ENCODE measurements at regions not wholly inside any gene's neighbourhood (a gene's known extent, or its start where the extent isn't known, plus 50 kb on each side); places are given as distances from the start of the nearest gene placed in this dataset.

DNA sequence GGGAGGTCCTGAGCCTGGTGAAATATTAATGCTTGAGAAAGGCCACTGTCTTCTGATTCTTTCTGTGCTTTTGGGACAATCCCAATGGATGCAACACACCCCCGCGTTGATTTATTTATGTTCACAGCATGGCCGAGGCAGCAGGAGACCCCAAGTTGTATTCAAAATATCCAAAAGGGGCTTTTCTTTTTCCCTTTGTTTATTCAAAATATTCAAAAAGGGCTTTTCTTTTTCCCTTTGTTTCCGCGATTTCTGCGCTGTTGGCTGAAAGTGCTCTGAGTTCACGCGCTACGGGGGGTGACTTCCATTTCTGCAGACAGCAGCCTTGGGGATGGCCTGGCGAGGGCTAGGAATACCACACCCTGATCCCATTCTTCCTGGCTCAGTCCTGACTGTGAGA, 59.5 kb upstream of the PPP2R3B start:
- Histone ChIP-seq H3K18ac (ENCODE audit: extremely low read depth, low read length) (no peak overlapping the region), H3K27me3 (replicated peaks in 1 of 4; ENCODE audit: control insufficient read depth in 3 of 4, extremely low read depth in 1 of 4, insufficient read depth in 3 of 4, low read length in 3 of 4) (peaks cover 0 to 11% (median 3%) of the 10 kb centered on the region in 4 experiments; a peak in 3 of 7 replicates), H4K5ac (ENCODE audit: insufficient read length, low read depth, low read length) (no peak overlapping the region), H3K56ac (replicated peaks; ENCODE audit: insufficient read length, low read depth, low read length) (no peak overlapping the region), H3K14ac (ENCODE audit: insufficient read length) (no peak overlapping the region), H2BK20ac (ENCODE audit: low read length) (no peak overlapping the region), H4K91ac (replicated peaks; ENCODE audit: insufficient read length, low read length) (no peak overlapping the region), H2BK120ac (replicated peaks; ENCODE audit: low read depth, low read length) (no peak overlapping the region), H3K27ac (ENCODE audit: low read depth, low read length) (no peak overlapping the region), H3K4me2 (ENCODE audit: insufficient read depth in 1 of 2, low read depth in 2 of 2, low read length in 2 of 2) (peak overlapping the region; percentile 42), H3K23ac (ENCODE audit: insufficient read length) (no peak overlapping the region), H2BK12ac (ENCODE audit: low read depth, low read length) (0 out of 2 replicates have a peak overlapping the region, but pooled peaks have one; percentile 9), H4K20me1 (replicated peaks in 1 of 2; ENCODE audit: control insufficient read depth in 1 of 2, insufficient read depth in 2 of 2, low read length in 2 of 2) (no peaks in the 10 kb centered on the region), H3K23me2 (ENCODE audit: low read depth, low read length) (no peaks in the 10 kb centered on the region), H2BK15ac (ENCODE audit: low read length) (no peak overlapping the region), H3K4me1 (replicated peaks in 1 of 4; ENCODE audit: control insufficient read depth in 3 of 4, insufficient read depth in 4 of 4, low read length in 3 of 4) (peaks cover 2 to 9% (median 5%) of the 10 kb centered on the region in 4 experiments), H3K9ac (replicated peaks in 1 of 4; ENCODE audit: extremely low read depth in 1 of 4, low read depth in 3 of 4, low read length in 3 of 4) (no peak overlapping the region), H3K36me3 (ENCODE audit: control insufficient read depth in 2 of 4, insufficient read depth in 4 of 4, low read length in 3 of 4) (no peaks in the 10 kb centered on the region), H3K79me2 (ENCODE audit: control insufficient read depth in 1 of 2, insufficient read depth in 2 of 2, low read length in 2 of 2) (no peaks in the 10 kb centered on the region), H3K4ac (replicated peaks; ENCODE audit: insufficient read length, low read depth, low read length) (no peak overlapping the region), H3K9me3 (ENCODE audit: insufficient read depth in 2 of 2, low read depth in 1 of 2, low read length in 1 of 2) (no peaks in the 10 kb centered on the region; a peak in 1 of 4 replicates), H2BK5ac (ENCODE audit: low read depth, low read length) (peak overlapping the region; percentile 66; the same call in 1 of the 2 replicates), H3K4me3 (ENCODE audit: extremely low read depth in 1 of 4, insufficient read depth in 2 of 4, low read depth in 3 of 4, low read length in 4 of 4) (peak overlapping the region in 2 of 4 experiments; percentile 19 to 40; a peak in 4 of 8 replicates), H2AFZ (ENCODE audit: low read length) (no peak overlapping the region), H3K79me1 (ENCODE audit: low read depth, low read length) (no peaks in the 10 kb centered on the region), H4K8ac (ENCODE audit: extremely low read depth, insufficient read depth, low read length) (no peak overlapping the region), H2AK5ac (ENCODE audit: low read depth, low read length) (no peak overlapping the region)
- 1% methylated on average over 10 of the region's 10 CpGs; no CpG with 5 or more reads in 1 of the 2 experiments for WGBS, 2 experiments (ENCODE audit: extremely low coverage in 1 of 2, insufficient coverage in 1 of 2, insufficient read length in 1 of 2, insufficient replicate concordance in 2 of 2, low coverage in 1 of 2, low lambda C conversion rate in 2 of 2, missing lambda C conversion rate in 1 of 2)
- DNase-seq (ENCODE audit: low read depth in 1 of 2, low spot score in 2 of 2) (peak; percentile 72 to 80), FAIRE-seq (peak; percentile 91)
- POLR2A ChIA-PET (ENCODE audit: partially characterized antibody): no interaction called here
- CTCF ChIA-PET (ENCODE audit: partially characterized antibody): no interaction called here
- TF ChIP-seq, protein P1, sequence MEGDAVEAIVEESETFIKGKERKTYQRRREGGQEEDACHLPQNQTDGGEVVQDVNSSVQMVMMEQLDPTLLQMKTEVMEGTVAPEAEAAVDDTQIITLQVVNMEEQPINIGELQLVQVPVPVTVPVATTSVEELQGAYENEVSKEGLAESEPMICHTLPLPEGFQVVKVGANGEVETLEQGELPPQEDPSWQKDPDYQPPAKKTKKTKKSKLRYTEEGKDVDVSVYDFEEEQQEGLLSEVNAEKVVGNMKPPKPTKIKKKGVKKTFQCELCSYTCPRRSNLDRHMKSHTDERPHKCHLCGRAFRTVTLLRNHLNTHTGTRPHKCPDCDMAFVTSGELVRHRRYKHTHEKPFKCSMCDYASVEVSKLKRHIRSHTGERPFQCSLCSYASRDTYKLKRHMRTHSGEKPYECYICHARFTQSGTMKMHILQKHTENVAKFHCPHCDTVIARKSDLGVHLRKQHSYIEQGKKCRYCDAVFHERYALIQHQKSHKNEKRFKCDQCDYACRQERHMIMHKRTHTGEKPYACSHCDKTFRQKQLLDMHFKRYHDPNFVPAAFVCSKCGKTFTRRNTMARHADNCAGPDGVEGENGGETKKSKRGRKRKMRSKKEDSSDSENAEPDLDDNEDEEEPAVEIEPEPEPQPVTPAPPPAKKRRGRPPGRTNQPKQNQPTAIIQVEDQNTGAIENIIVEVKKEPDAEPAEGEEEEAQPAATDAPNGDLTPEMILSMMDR (IDR thresholded peaks at IDR 0.05; ENCODE audit: control extremely low read depth in 1 of 3, insufficient read depth in 1 of 3, low read depth in 1 of 3, low read length in 3 of 3): no peak
- peak; percentile 77 for TF ChIP-seq EGR1 (IDR thresholded peaks at IDR 0.05; ENCODE audit: borderline replicate concordance, low read depth, low read length)
- no peak for TF ChIP-seq ASH2L (IDR thresholded peaks at IDR 0.05; ENCODE audit: low read length)
- TF ChIP-seq HDAC6 (IDR thresholded peaks at IDR 0.05; ENCODE audit: low read depth, low read length): no peak
- TF ChIP-seq POU5F1 (IDR thresholded peaks at IDR 0.05; ENCODE audit: low read depth, low read length): no peak
- no peak for TF ChIP-seq GABPA (IDR thresholded peaks at IDR 0.05; ENCODE audit: borderline replicate concordance, insufficient read depth, low read length)
- 0 out of 2 replicates have a peak, but pooled peaks have one; percentile 30 for TF ChIP-seq YY1 (IDR thresholded peaks at IDR 0.05; ENCODE audit: low read depth, low read length)
- no peak for TF ChIP-seq RFX5 (IDR thresholded peaks at IDR 0.05; ENCODE audit: borderline replicate concordance, low read depth, low read length)
- 0 out of 2 replicates have a peak, but pooled peaks have one; percentile 2 for TF ChIP-seq TEAD4 (IDR thresholded peaks at IDR 0.05; ENCODE audit: low read depth, low read length)
- TF ChIP-seq TBP (IDR thresholded peaks at IDR 0.05; ENCODE audit: low read depth, low read length): no peak
- TF ChIP-seq NANOG (IDR thresholded peaks at IDR 0.05; ENCODE audit: insufficient read depth, low read depth, low read length, poor library complexity, severe bottlenecking): peak; percentile 90
- no peak for TF ChIP-seq CEBPB (IDR thresholded peaks at IDR 0.05; ENCODE audit: low read depth, low read length)
